GM12874 (cell line): ENCODE measurements at regions not wholly inside any gene's neighbourhood (a gene's known extent, or its start where the extent isn't known, plus 50 kb on each side); places are given as distances from the start of the nearest gene placed in this dataset.

Experiments
- CTCF ChIP-seq: IDR thresholded peaks from 2 replicates; pipeline ENCODE4 v1.5.1; 2011; ENCODE audit warnings: low read depth, mild to moderate bottlenecking, control low read depth, low read length, moderate library complexity; ENCODE audit not compliant: insufficient read depth

- no peak for TF ChIP-seq CTCF
Measured at GRCh38 chr10:128851726-128852125, 615.3 kb upstream of the MGMT start.

- TF ChIP-seq CTCF: no peak
Measured at GRCh38 chr10:128852449-128852848, 614.6 kb upstream of the MGMT start.

- TF ChIP-seq CTCF: no peak
Measured at GRCh38 chr10:128852902-128853301, 614.1 kb upstream of the MGMT start.

GRCh38 chr10:128853537-128853936 lies 613.5 kb upstream of the MGMT start:
- TF ChIP-seq CTCF: no peak

GRCh38 chr10:128854204-128854603 lies 612.8 kb upstream of the MGMT start:
- no peak for TF ChIP-seq CTCF

- no peak for TF ChIP-seq CTCF
Measured at GRCh38 chr10:128854963-128855362, 612.1 kb upstream of the MGMT start.

- no peak for TF ChIP-seq CTCF
Measured at GRCh38 chr10:128855618-128856428, 611.2 kb upstream of the MGMT start.
